Hematopoietic multipotent progenitor cell treated with erythropoietin and hydrocortisone succinate and interleukin-3 and kit ligand, for 15 days (in vitro differentiated cells): ENCODE measurements at regions not wholly inside any gene's neighbourhood (a gene's known extent, or its start where the extent isn't known, plus 50 kb on each side); places are given as distances from the start of the nearest gene placed in this dataset.

ENCODE experiments used
- DNase-seq: peaks from one replicate; pipeline ENCODE4 v3.0.0-alpha.2; 2015; ENCODE audit warnings: low spot score

- DNase-seq = no peak
Observed at GRCh38 chr20:51335329-51335841, 207.1 kb downstream of the NFATC2 start.

GRCh38 chr20:51334609-51335008 lies 207.9 kb downstream of the NFATC2 start:
- DNase-seq = no peak

- DNase-seq = no peak
Observed at GRCh38 chr20:51333971-51334370, 208.5 kb downstream of the NFATC2 start.

GRCh38 chr20:51333446-51333845 lies 209.1 kb downstream of the NFATC2 start:
- DNase-seq = no peak

GRCh38 chr20:51331481-51331880 lies 211.0 kb downstream of the NFATC2 start:
- DNase-seq = no peak

- DNase-seq = no peak
Observed at GRCh38 chr20:51329845-51330244, 212.7 kb downstream of the NFATC2 start.

GRCh38 chr20:51327251-51327841 lies 215.2 kb downstream of the NFATC2 start:
- no peak for DNase-seq

GRCh38 chr20:51326201-51326819 lies 216.2 kb downstream of the NFATC2 start:
- peak; percentile 30 for DNase-seq

GRCh38 chr20:51322164-51322707 lies 220.3 kb downstream of the NFATC2 start:
- no peak for DNase-seq

GRCh38 chr20:51321343-51322163 lies 221.0 kb downstream of the NFATC2 start:
- no peak for DNase-seq

GRCh38 chr20:51319522-51319921 lies 223.0 kb downstream of the NFATC2 start:
- DNase-seq = no peak

- DNase-seq = peak; percentile 43
Observed at GRCh38 chr20:51318058-51318949, 224.2 kb downstream of the NFATC2 start.

- no peak for DNase-seq
Observed at GRCh38 chr20:51315390-51315789, 227.1 kb downstream of the NFATC2 start.

GRCh38 chr20:51313358-51313827 lies 229.1 kb downstream of the NFATC2 start:
- no peak for DNase-seq

- DNase-seq = no peak
Observed at GRCh38 chr20:51312480-51312783, 230.1 kb downstream of the NFATC2 start.

GRCh38 chr20:51311636-51312479 lies 230.7 kb downstream of the NFATC2 start:
- no peak for DNase-seq

- DNase-seq = no peak
Observed at GRCh38 chr20:51310216-51310615, 232.3 kb downstream of the NFATC2 start.

- no peak for DNase-seq
Observed at GRCh38 chr20:51309128-51309527, 233.4 kb downstream of the NFATC2 start.

GRCh38 chr20:51306521-51307358 lies 235.8 kb downstream of the NFATC2 start:
- peak; percentile 49 for DNase-seq

GRCh38 chr20:51306081-51306480 lies 236.4 kb downstream of the NFATC2 start:
- no peak for DNase-seq
